Stomach (tissue), 8 donors: ENCODE measurements at regions not wholly inside any gene's neighbourhood (a gene's known extent, or its start where the extent isn't known, plus 50 kb on each side); places are given as distances from the start of the nearest gene placed in this dataset.

Source experiments
- DNase-seq, 2 donors: peaks; one replicate each; pipeline versions ENCODE4 v3.0.0 to v3.0.0-alpha.2; 2013 to 2019
- H3K27ac ChIP-seq, 5 donors: fragments of 200-600 bp in 4 of 5; sonication (generic) in 4 of 5; one replicate each; pipeline ENCODE4 v1.5.1; 2013 to 2019; ENCODE audit warnings: mild to moderate bottlenecking in 1 of 5, moderate library complexity in 1 of 5
- H3K27me3 ChIP-seq, 3 donors: fragments of 200-600 bp; sonication (generic); one replicate each; pipeline ENCODE4 v1.5.1; 2017 to 2019; ENCODE audit warnings: mixed run types in 1 of 3
- H3K36me3 ChIP-seq, 4 donors: fragments of 200-600 bp; sonication (generic); 1 replicate in 3 of 4; 2 replicates in 1 of 4; pipeline ENCODE4 v1.5.1; 2016 to 2019
- H3K4me1 ChIP-seq, 4 donors: fragments of 200-600 bp; sonication (generic); one replicate each; pipeline ENCODE4 v1.5.1; 2016 to 2019
- H3K4me3 ChIP-seq, 4 donors: fragments of 200-600 bp; sonication (generic) in 3 of 4; one replicate each; pipeline ENCODE4 v1.5.1; 2016 to 2019; ENCODE audit warnings: mild to moderate bottlenecking in 1 of 4
- H3K9me3 ChIP-seq, 4 donors: fragments of 200-600 bp; sonication (generic); one replicate each; pipeline ENCODE4 v1.5.1; 2016 to 2019
- EP300 ChIP-seq: sonication (generic); formaldehyde crosslinking; IDR thresholded peaks from one replicate; pipeline ENCODE4 v1.6.1; 2017; ENCODE audit warnings: antibody characterized with exemption
- POLR2A ChIP-seq, 4 donors: fragments of 450-650 bp; IDR thresholded peaks; one replicate each; pipeline ENCODE4 v1.6.1; 2016; ENCODE audit warnings: antibody characterized with exemption in 4 of 4, control low read depth in 2 of 4, mild to moderate bottlenecking in 1 of 4, moderate library complexity in 1 of 4
- POLR2AphosphoS5 ChIP-seq, 3 donors: sonication (generic); formaldehyde crosslinking; IDR thresholded peaks; one replicate each; pipeline ENCODE4 v1.6.1; 2016; ENCODE audit warnings: antibody characterized with exemption in 3 of 3
- WGBS, 5 donors: extraction: QIAGEN DNeasy Blood & Tissue Kit in 3 of 5; methylation state at CpG; one replicate each; pipeline versions ENCODE4 v1.1.5 to v1.1.7; 2013 to 2018; 5-methylcytosine and 5-hydroxymethylcytosine counted together
- intact Hi-C: fragments of 100-400 bp; cut with DNase I; formaldehyde crosslinking; loops from one replicate; pipeline ENCODE4 v1.15.1; 2023; ENCODE audit warnings: low total_unique reads
- TF ChIP-seq, protein P1 (sequence below), 7 experiments: fragments of 450-650 bp in 4 of 7; fragments of 200-600 bp in 3 of 7; sonication (generic) in 3 of 7; IDR thresholded peaks; one replicate each; pipeline ENCODE4 v1.5.1; 2016 to 2019; ENCODE audit warnings: antibody characterized with exemption in 7 of 7, control low read depth in 2 of 7, mild to moderate bottlenecking in 1 of 7
- donor health status: healthy with polysubstance abuse.
- donor health status: Bipolar disorder and iron deficiency.
- donor health status: healthy.

DNA sequence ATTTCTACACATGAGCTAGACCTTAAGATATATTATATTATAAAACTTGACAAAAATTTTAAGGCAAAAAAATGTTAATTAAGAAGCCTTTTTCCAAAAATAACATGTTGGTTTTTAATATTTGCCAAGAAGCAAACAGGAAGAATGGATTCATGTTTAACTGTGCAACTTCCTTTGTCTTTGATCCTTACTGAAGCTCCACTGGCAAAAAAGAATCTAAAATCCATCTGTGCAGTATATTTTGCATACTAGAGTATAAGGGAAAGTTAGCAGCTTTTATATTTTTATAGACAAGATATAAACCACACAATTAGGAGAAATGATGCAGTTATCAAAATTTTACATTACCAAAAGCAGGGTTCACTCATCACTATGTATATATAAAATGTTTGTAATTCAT lies 76.9 kb upstream of the RGS18 start:
- no peak for DNase-seq
- no peaks in the 10 kb centered on the region for H3K9me3 ChIP-seq
- TF ChIP-seq EP300 (no peak), POLR2A (IDR thresholded peaks at IDR 0.05) (no peak), POLR2AphosphoS5 (IDR thresholded peaks at IDR 0.05) (no peak)
- TF ChIP-seq, protein P1, sequence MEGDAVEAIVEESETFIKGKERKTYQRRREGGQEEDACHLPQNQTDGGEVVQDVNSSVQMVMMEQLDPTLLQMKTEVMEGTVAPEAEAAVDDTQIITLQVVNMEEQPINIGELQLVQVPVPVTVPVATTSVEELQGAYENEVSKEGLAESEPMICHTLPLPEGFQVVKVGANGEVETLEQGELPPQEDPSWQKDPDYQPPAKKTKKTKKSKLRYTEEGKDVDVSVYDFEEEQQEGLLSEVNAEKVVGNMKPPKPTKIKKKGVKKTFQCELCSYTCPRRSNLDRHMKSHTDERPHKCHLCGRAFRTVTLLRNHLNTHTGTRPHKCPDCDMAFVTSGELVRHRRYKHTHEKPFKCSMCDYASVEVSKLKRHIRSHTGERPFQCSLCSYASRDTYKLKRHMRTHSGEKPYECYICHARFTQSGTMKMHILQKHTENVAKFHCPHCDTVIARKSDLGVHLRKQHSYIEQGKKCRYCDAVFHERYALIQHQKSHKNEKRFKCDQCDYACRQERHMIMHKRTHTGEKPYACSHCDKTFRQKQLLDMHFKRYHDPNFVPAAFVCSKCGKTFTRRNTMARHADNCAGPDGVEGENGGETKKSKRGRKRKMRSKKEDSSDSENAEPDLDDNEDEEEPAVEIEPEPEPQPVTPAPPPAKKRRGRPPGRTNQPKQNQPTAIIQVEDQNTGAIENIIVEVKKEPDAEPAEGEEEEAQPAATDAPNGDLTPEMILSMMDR (IDR thresholded peaks at IDR 0.05) = no peak
- H3K27ac ChIP-seq = no peak overlapping the region
- H3K4me3 ChIP-seq = no peak overlapping the region
- no peaks in the 10 kb centered on the region for H3K27me3 ChIP-seq
- H3K4me1 ChIP-seq = no peaks in the 10 kb centered on the region
- no peaks in the 10 kb centered on the region for H3K36me3 ChIP-seq
- intact Hi-C loops = no loop called here

DNA sequence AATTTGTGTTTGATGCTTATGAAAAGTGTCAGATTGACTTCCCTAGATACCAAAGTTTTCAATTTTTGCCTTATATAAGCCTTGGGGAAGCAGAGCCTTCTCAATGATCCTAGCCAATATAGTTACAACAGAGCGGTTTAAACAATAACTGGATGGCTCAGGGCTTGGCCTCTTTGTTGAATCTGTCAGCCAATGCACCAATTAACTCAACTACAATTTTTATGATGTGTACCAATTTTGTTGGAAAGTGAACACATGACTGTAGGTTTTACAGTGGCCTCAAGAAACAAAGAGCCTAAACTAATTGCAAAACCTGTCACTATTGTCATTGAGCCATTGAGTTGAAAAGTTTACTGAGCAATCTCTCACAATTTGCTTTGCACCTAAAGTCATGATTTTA lies 71.6 kb upstream of the RGS18 start:
- 82 to 96% (median 84%) methylated on average over 1 of the region's 1 CpG for WGBS, 5 donors
- no peak overlapping the region for H3K27ac ChIP-seq
- H3K27me3 ChIP-seq = no peaks in the 10 kb centered on the region
- no peaks in the 10 kb centered on the region for H3K36me3 ChIP-seq
- H3K4me3 ChIP-seq = no peak overlapping the region
- intact Hi-C loops = no loop called here
- TF ChIP-seq, protein P1 (IDR thresholded peaks at IDR 0.05) = no peak
- no peak for TF ChIP-seq POLR2AphosphoS5 (IDR thresholded peaks at IDR 0.05)
- TF ChIP-seq POLR2A (IDR thresholded peaks at IDR 0.05) = no peak
- no peak for TF ChIP-seq EP300
- no peaks in the 10 kb centered on the region for H3K4me1 ChIP-seq
- no peak for DNase-seq
- H3K9me3 ChIP-seq = no peaks in the 10 kb centered on the region

DNA sequence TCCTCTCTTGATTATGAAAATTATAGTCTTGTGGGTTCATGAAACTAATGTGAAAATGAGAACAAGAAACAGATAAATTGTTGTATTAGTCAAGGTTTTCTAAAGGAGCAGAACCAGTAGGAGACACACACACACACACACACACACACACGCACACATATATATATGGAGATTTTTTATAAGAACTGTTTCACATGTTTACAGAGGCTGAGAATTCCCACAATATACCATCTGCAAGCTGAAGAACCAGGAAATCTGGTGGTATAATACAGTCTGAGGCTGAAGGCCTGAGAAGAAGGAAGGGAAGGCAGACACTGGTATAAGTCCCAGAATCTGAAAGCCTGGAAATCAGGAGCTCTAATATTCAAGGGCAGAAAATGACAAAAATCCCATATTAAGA lies 70.9 kb upstream of the RGS18 start:
- intact Hi-C loops = no loop called here
- no peaks in the 10 kb centered on the region for H3K9me3 ChIP-seq
- H3K27ac ChIP-seq = no peak overlapping the region
- no peak for TF ChIP-seq POLR2AphosphoS5 (IDR thresholded peaks at IDR 0.05)
- TF ChIP-seq POLR2A (IDR thresholded peaks at IDR 0.05) = no peak
- TF ChIP-seq, protein P1 (IDR thresholded peaks at IDR 0.05) = no peak
- TF ChIP-seq EP300 = no peak
- DNase-seq = no peak
- 71 to 90% (median 88%) methylated on average over 1 of the region's 1 CpG for WGBS, 5 donors
- H3K27me3 ChIP-seq = no peaks in the 10 kb centered on the region
- no peaks in the 10 kb centered on the region for H3K36me3 ChIP-seq
- no peaks in the 10 kb centered on the region for H3K4me1 ChIP-seq
- no peak overlapping the region for H3K4me3 ChIP-seq

DNA sequence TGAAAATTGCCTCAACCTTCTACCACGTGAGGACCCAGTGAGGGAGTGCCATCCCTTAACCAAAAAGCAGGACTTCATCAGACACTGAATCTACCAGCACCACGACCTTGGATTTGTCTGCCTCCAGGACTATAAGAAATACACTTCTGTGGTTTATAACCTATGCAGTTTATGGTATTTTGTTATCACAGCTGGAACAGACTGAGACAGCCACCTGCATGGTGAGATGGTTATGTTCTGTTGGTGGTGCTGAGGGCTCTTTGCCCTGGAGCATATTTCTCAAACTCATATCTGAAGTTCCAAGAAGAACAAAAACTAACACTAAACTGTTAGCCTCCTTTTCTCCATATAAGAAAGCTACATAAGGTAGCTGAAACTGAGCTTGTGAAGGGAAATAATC lies 69.8 kb upstream of the RGS18 start:
- H3K36me3 ChIP-seq = no peaks in the 10 kb centered on the region
- intact Hi-C loops = no loop called here
- H3K27me3 ChIP-seq = no peaks in the 10 kb centered on the region
- H3K4me3 ChIP-seq = no peak overlapping the region
- TF ChIP-seq EP300 = no peak
- TF ChIP-seq POLR2A (IDR thresholded peaks at IDR 0.05) = no peak
- TF ChIP-seq, protein P1 (IDR thresholded peaks at IDR 0.05) = no peak
- no peak for TF ChIP-seq POLR2AphosphoS5 (IDR thresholded peaks at IDR 0.05)
- H3K27ac ChIP-seq = no peak overlapping the region
- no peak for DNase-seq
- no peaks in the 10 kb centered on the region for H3K9me3 ChIP-seq
- no peaks in the 10 kb centered on the region for H3K4me1 ChIP-seq
- 16 to 46% (median 32%) methylated on average over 2 of the region's 2 CpGs for WGBS, 5 donors

DNA sequence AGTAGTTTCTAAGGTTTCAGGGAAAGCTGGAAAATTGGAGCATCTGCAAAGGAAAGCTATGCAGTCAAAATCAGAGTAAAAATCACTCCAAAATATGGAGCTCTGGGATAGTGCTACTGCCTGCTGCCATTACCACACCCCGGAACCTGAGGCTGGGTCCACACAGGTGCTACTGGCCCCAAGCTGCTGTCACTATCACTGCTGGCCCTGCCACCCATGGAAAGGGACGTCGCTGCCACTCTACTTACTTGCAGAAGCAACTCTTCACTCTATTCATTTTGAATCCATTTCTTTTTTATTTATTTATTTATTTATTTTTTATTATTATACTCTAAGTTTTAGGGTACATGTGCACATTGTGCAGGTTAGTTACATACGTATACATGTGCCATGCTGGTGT lies 60.3 kb upstream of the RGS18 start:
- DNase-seq = no peak
- intact Hi-C loops = no loop called here
- H3K4me3 ChIP-seq = no peak overlapping the region
- H3K9me3 ChIP-seq = no peaks in the 10 kb centered on the region
- H3K27ac ChIP-seq = no peak overlapping the region
- H3K27me3 ChIP-seq = no peaks in the 10 kb centered on the region
- no peaks in the 10 kb centered on the region for H3K4me1 ChIP-seq
- 91 to 94% (median 93%) methylated on average over 3 to 4 of the region's 4 CpGs for WGBS, 5 donors
- no peak for TF ChIP-seq POLR2AphosphoS5 (IDR thresholded peaks at IDR 0.05)
- TF ChIP-seq POLR2A (IDR thresholded peaks at IDR 0.05) = no peak
- TF ChIP-seq, protein P1 (IDR thresholded peaks at IDR 0.05) = no peak
- TF ChIP-seq EP300 = no peak
- no peaks in the 10 kb centered on the region for H3K36me3 ChIP-seq
